Osteoblast (primary cell): ENCODE measurements at regions not wholly inside any gene's neighbourhood (a gene's known extent, or its start where the extent isn't known, plus 50 kb on each side); places are given as distances from the start of the nearest gene placed in this dataset.

Experiments used
- DNase-seq: peaks from one replicate; pipeline ENCODE4 v3.0.0; 2011; ENCODE audit warnings: low spot score, mixed read lengths; ENCODE audit not compliant: insufficient read length; ENCODE audit errors: missing footprints
- H2AFZ ChIP-seq: 2 replicates; pipeline ENCODE4 v1.6.0; 2011; ENCODE audit warnings: mild to moderate bottlenecking, low read length
- H3K27ac ChIP-seq: 2 replicates; pipeline ENCODE4 v1.5.1; 2011; ENCODE audit warnings: mild to moderate bottlenecking, low read depth, low read length, moderate library complexity
- H3K27me3 ChIP-seq: 2 replicates; pipeline ENCODE4 v1.6.0; 2012; ENCODE audit warnings: mild to moderate bottlenecking, control low read depth, inconsistent platforms, low read length, moderate library complexity; ENCODE audit not compliant: insufficient read depth
- H3K36me3 ChIP-seq: 2 replicates; pipeline ENCODE4 v1.5.1; 2011; ENCODE audit warnings: mild to moderate bottlenecking, low read length, control low read depth, moderate library complexity; ENCODE audit not compliant: insufficient read depth
- H3K4me1 ChIP-seq: 2 replicates; pipeline ENCODE4 v1.5.1; 2011; ENCODE audit warnings: mild to moderate bottlenecking, low read length, control low read depth, moderate library complexity; ENCODE audit not compliant: insufficient read depth
- H3K4me2 ChIP-seq: 2 replicates; pipeline ENCODE4 v1.6.0; 2011; ENCODE audit warnings: mild to moderate bottlenecking, low read length; ENCODE audit not compliant: insufficient read depth
- H3K4me3 ChIP-seq: fragments of 200-600 bp; sonication (generic); 3 replicates; pipeline ENCODE4 v1.5.1; 2012; ENCODE audit warnings: mild to moderate bottlenecking, low read length, inconsistent platforms; ENCODE audit not compliant: insufficient read depth
- H3K79me2 ChIP-seq: 2 replicates; pipeline ENCODE4 v1.6.0; 2012; ENCODE audit warnings: mild to moderate bottlenecking, low read length, control low read depth, inconsistent platforms; ENCODE audit not compliant: insufficient read depth
- H3K9me3 ChIP-seq: 2 replicates; pipeline ENCODE4 v1.5.1; 2011; ENCODE audit warnings: low read depth, low read length, control low read depth
- H4K20me1 ChIP-seq: 2 replicates; pipeline ENCODE4 v1.6.0; 2012; ENCODE audit warnings: mild to moderate bottlenecking, low read length, control low read depth; ENCODE audit not compliant: insufficient read depth
- TF ChIP-seq, protein P1 (sequence below): IDR thresholded peaks from 2 replicates; pipeline ENCODE4 v1.5.1; 2011; ENCODE audit warnings: mild to moderate bottlenecking, low read depth, low read length, moderate library complexity; ENCODE audit errors: extremely low read depth

DNA sequence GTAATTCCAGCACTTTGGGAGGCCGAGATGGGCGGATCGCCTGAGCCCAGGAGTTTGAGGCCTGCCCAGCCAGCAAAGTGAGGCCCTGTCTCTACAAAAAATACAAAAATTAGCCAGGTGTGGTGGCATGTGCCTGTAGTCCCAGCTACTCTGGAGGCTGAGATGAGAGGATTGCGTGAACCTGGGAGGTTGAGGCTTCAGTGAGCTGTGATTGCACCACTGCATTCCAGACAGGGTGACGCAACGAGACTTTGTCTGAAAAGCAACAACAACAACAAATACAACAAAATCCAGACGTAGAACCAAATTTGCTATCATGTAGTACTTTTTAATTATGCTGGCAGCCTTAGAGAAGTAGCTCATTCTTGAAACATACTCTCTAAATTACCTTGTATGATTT lies 277.1 kb downstream of the KLF5 start:
- no peak for DNase-seq
- no peaks in the 10 kb centered on the region for H4K20me1 ChIP-seq
- H3K27ac ChIP-seq, result no peak overlapping the region
- no peaks in the 10 kb centered on the region for H3K36me3 ChIP-seq
- no peak overlapping the region for H3K4me2 ChIP-seq
- H3K27me3 ChIP-seq, result no peaks in the 10 kb centered on the region
- no peak overlapping the region for H2AFZ ChIP-seq
- H3K4me3 ChIP-seq, result no peak overlapping the region
- H3K9me3 ChIP-seq, result no peaks in the 10 kb centered on the region
- no peaks in the 10 kb centered on the region for H3K4me1 ChIP-seq
- TF ChIP-seq, protein P1, sequence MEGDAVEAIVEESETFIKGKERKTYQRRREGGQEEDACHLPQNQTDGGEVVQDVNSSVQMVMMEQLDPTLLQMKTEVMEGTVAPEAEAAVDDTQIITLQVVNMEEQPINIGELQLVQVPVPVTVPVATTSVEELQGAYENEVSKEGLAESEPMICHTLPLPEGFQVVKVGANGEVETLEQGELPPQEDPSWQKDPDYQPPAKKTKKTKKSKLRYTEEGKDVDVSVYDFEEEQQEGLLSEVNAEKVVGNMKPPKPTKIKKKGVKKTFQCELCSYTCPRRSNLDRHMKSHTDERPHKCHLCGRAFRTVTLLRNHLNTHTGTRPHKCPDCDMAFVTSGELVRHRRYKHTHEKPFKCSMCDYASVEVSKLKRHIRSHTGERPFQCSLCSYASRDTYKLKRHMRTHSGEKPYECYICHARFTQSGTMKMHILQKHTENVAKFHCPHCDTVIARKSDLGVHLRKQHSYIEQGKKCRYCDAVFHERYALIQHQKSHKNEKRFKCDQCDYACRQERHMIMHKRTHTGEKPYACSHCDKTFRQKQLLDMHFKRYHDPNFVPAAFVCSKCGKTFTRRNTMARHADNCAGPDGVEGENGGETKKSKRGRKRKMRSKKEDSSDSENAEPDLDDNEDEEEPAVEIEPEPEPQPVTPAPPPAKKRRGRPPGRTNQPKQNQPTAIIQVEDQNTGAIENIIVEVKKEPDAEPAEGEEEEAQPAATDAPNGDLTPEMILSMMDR, result no peak
- no peaks in the 10 kb centered on the region for H3K79me2 ChIP-seq

DNA sequence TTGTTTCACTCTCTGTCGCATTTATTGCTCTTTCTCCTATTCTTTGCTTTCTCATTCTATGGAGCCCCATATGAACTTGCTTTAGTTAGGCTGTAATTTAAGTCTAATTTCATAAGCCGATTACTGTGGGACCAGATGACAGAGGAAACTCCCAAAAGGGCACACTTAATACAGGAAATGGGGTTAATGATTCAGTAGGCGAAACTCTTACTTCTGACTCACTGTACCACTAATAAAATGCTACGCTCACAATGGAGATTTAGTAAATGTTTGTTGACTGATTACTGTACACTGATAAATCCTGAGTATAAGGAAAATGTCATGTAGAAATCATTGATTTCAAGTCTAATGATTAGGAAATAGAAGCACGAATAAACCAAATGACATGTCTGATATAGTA lies 276.4 kb downstream of the KLF5 start:
- no peak overlapping the region for H2AFZ ChIP-seq

DNA sequence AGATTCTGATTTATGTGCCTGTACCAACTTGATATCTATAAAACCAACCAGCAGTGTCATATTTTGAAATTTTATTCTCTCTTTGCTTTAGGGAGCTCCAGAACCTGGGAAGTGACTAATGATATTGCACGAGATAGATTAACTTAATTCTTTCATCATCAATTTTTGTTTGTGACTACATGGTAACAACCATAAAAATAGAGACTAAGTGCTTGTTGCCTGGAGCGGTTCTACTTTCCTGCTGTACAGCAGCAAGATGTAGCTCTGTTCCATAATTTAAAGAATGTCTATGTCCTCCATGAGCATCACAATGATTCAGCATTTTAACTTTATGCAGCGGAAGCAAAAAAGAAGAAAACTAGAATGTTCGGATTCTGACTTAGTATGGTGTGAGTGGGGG lies 275.6 kb downstream of the KLF5 start:
- DNase-seq, result no peak
- Histone ChIP-seq H3K9me3 (no peaks in the 10 kb centered on the region), H3K79me2 (no peaks in the 10 kb centered on the region), H2AFZ (no peak overlapping the region), H3K4me1 (no peaks in the 10 kb centered on the region), H3K4me2 (no peak overlapping the region), H3K27ac (no peak overlapping the region), H4K20me1 (no peaks in the 10 kb centered on the region), H3K36me3 (no peaks in the 10 kb centered on the region), H3K27me3 (no peaks in the 10 kb centered on the region), H3K4me3 (no peak overlapping the region)
- TF ChIP-seq, protein P1, result no peak

More for the DNA sequence above, 276.4 kb downstream of the KLF5 start:
- Histone ChIP-seq H3K79me2 (no peaks in the 10 kb centered on the region), H3K4me3 (no peak overlapping the region), H3K27me3 (no peaks in the 10 kb centered on the region), H4K20me1 (no peaks in the 10 kb centered on the region), H3K4me1 (no peaks in the 10 kb centered on the region), H3K9me3 (no peaks in the 10 kb centered on the region), H3K4me2 (no peak overlapping the region), H3K27ac (no peak overlapping the region), H3K36me3 (no peaks in the 10 kb centered on the region)
- no peak for DNase-seq
- TF ChIP-seq, protein P1, result no peak

DNA sequence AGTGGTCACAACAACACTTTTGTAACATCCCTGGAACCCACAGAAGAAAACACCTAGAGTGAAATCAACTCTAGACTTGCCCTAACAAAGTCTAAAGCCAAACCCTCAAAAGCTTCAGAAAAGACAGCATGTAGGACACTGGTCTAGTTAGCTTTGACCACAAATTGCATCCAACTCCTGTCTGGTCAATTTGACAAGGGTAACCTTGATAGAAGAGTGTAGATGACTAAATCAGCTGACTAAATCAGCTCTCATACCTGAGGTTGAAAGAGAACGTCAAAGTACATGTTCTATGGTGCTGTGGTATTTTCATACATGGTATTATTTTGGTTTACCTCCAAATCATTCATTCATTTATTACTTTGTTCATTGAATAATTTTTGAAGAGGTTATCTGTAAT lies 272.8 kb downstream of the KLF5 start:
- TF ChIP-seq, protein P1, result no peak

More for the DNA sequence above, 272.8 kb downstream of the KLF5 start:
- Histone ChIP-seq H3K27me3 (no peaks in the 10 kb centered on the region), H3K4me3 (no peak overlapping the region), H3K27ac (no peak overlapping the region), H3K36me3 (no peaks in the 10 kb centered on the region), H3K9me3 (no peaks in the 10 kb centered on the region), H3K4me2 (no peak overlapping the region), H3K4me1 (no peaks in the 10 kb centered on the region), H4K20me1 (no peaks in the 10 kb centered on the region), H2AFZ (no peak overlapping the region), H3K79me2 (no peaks in the 10 kb centered on the region)
- DNase-seq, result no peak
